K562 (cell line): ENCODE measurements at regions not wholly inside any gene's neighbourhood (a gene's known extent, or its start where the extent isn't known, plus 50 kb on each side); places are given as distances from the start of the nearest gene placed in this dataset.

Experiments used
- ATAC-seq: fragments of 200-7000 bp; cut with Tn5 transposase; 3 replicates; pipeline ENCODE4 v1.9.1; 2020; ENCODE audit warnings: moderate library complexity
- BruUV-seq: library from RNA; stranded (reverse); fragments of 400-500 nt; replicated peaks from 2 replicates; lab custom pipeline; 2021; lab: Mats Ljungman, UMichigan
- CTCF ChIA-PET: fragments of 300-600 bp; formaldehyde crosslinking; extraction: SDS; loops from one replicate; lab custom pipeline; 2021; ENCODE audit warnings: low intra/inter-chr PET ratio; lab: Yijun Ruan, JAX
- POLR2A ChIA-PET: fragments of 300-600, 350-650 bp; sonication (Branson Sonifier 250); formaldehyde crosslinking; extraction: SDS; loops from one replicate; lab custom pipeline; 2021; ENCODE audit warnings: antibody characterized with exemption, inconsistent platforms; lab: Yijun Ruan, JAX
- DNase-seq, 4 experiments: peaks; one replicate each; pipeline versions ENCODE4 v3.0.0 to v3.0.0-alpha.2; 2011 to 2018; ENCODE audit warnings: low spot score in 3 of 4, mixed read lengths in 3 of 4; ENCODE audit errors: extremely low read depth in 1 of 4
- FAIRE-seq: peaks from 2 replicates; lab custom pipeline; 2011; peaks lifted over from hg19 to GRCh38; lab: Jason Lieb, UNC
- H2AFZ ChIP-seq: 2 replicates; pipeline ENCODE4 v1.6.0; 2011; ENCODE audit warnings: low read depth, low read length, control low read depth, inconsistent platforms
- H3K27ac ChIP-seq: fragments of 200-600 bp; 3 replicates; pipeline ENCODE4 v1.8.0; 2011; ENCODE audit warnings: low read depth, mild to moderate bottlenecking, control low read depth, inconsistent platforms, low read length, moderate library complexity, mixed read lengths; ENCODE audit errors: extremely low read depth
- H3K27me3 ChIP-seq, 2 experiments: fragments of 300-600 bp in 1 of 2; 2 replicates in 1 of 2; 3 replicates in 1 of 2; pipeline versions ENCODE4 v1.6.0 to v1.8.0; 2011; ENCODE audit warnings: inconsistent platforms in 2 of 2, low read length in 2 of 2, mild to moderate bottlenecking in 1 of 2, mixed read lengths in 1 of 2, moderate library complexity in 1 of 2; ENCODE audit not compliant: control insufficient read depth in 2 of 2, insufficient read depth in 2 of 2
- H3K36me3 ChIP-seq: fragments of 300-600 bp; 3 replicates; pipeline ENCODE4 v1.8.0; 2011; ENCODE audit warnings: mild to moderate bottlenecking, low read length, inconsistent platforms; ENCODE audit not compliant: control insufficient read depth, insufficient read depth
- H3K4me1 ChIP-seq, 2 experiments: fragments of 200-600 bp in 1 of 2; replicated peaks in 1 of 2; 2 replicates in 1 of 2; 3 replicates in 1 of 2; pipeline versions ENCODE4 v1.5.1 to v1.8.0; 2011; ENCODE audit warnings: inconsistent platforms in 2 of 2, low read length in 2 of 2, mild to moderate bottlenecking in 1 of 2, mixed read lengths in 1 of 2, moderate library complexity in 1 of 2; ENCODE audit not compliant: control insufficient read depth in 2 of 2, insufficient read depth in 2 of 2
- H3K4me2 ChIP-seq: 2 replicates; pipeline ENCODE4 v1.6.1; 2011; ENCODE audit warnings: low read length, control low read depth, inconsistent platforms, mixed read lengths; ENCODE audit not compliant: insufficient read depth
- H3K4me3 ChIP-seq: fragments of 200-600 bp; sonication (generic), shearing (Covaris generic); 2 replicates; pipeline ENCODE4 v1.5.1; 2016; ENCODE audit warnings: control low read depth, inconsistent platforms
- H3K79me2 ChIP-seq: fragments of 200-600 bp; 3 replicates; pipeline ENCODE4 v1.8.0; 2011; ENCODE audit warnings: low read length, inconsistent platforms; ENCODE audit not compliant: control insufficient read depth, insufficient read depth
- H3K9ac ChIP-seq, 2 experiments: 2 replicates each; pipeline versions ENCODE4 v1.6.0 to v1.6.1; 2011; ENCODE audit warnings: low read depth in 2 of 2, low read length in 2 of 2, control low read depth in 1 of 2, inconsistent platforms in 1 of 2, mild to moderate bottlenecking in 1 of 2, mixed read lengths in 1 of 2; ENCODE audit not compliant: insufficient read depth in 1 of 2
- H3K9me1 ChIP-seq: one replicate; pipeline ENCODE4 v1.6.0; 2011; ENCODE audit warnings: inconsistent platforms, mild to moderate bottlenecking, low read length, moderate library complexity; ENCODE audit not compliant: control insufficient read depth, insufficient read depth
- H3K9me3 ChIP-seq: replicated peaks from 2 replicates; pipeline ENCODE4 v1.5.1; 2011; ENCODE audit warnings: low read depth, low read length, inconsistent platforms; ENCODE audit not compliant: control insufficient read depth, insufficient read depth
- H4K20me1 ChIP-seq: replicated peaks from 2 replicates; pipeline ENCODE4 v1.6.1; 2011; ENCODE audit warnings: low read length, inconsistent platforms, mixed read lengths; ENCODE audit not compliant: control insufficient read depth, insufficient read depth
- ATF4 ChIP-seq: fragments of 450-650 bp; formaldehyde crosslinking; IDR thresholded peaks from 2 replicates; pipeline ENCODE4 v1.4.0; 2022; ENCODE audit warnings: mild to moderate bottlenecking, moderate library complexity
- CREB3 ChIP-seq: fragments of 450-650 bp; conservative IDR thresholded peaks from 2 replicates; pipeline ENCODE4 v1.6.1; 2016; ENCODE audit warnings: missing genetic modification characterization, low read depth, mild to moderate bottlenecking, missing compliant biosample characterization, moderate library complexity
- HDAC6 ChIP-seq: IDR thresholded peaks from 2 replicates; pipeline ENCODE4 v1.6.1; 2012; ENCODE audit warnings: low read depth, mild to moderate bottlenecking, control low read depth, inconsistent platforms, low read length, moderate library complexity
- KDM5B ChIP-seq: fragments of 200-600 bp; sonication (generic); IDR thresholded peaks from 2 replicates; pipeline ENCODE4 v1.6.1; 2012; ENCODE audit warnings: low read depth, mild to moderate bottlenecking, moderate library complexity, low read length, control low read depth, inconsistent platforms; ENCODE audit not compliant: insufficient replicate concordance
- NR2C1 ChIP-seq, 2 experiments: fragments of 450-650 bp; IDR thresholded peaks; 2 replicates each; pipeline ENCODE4 v1.6.1; 2017; ENCODE audit warnings: mild to moderate bottlenecking in 2 of 2, antibody characterized with exemption in 1 of 2, inconsistent platforms in 1 of 2, missing compliant biosample characterization in 1 of 2, missing genetic modification characterization in 1 of 2
- RBM17 ChIP-seq: fragments of 200-400 bp; formaldehyde crosslinking; IDR thresholded peaks from 2 replicates; pipeline ENCODE4 v1.6.1; 2017; ENCODE audit warnings: low read depth, mild to moderate bottlenecking, low read length, borderline replicate concordance
- WHSC1 ChIP-seq: IDR thresholded peaks from one replicate; pipeline ENCODE4 v1.6.1; 2012; ENCODE audit warnings: low read length, control low read depth, inconsistent platforms
- ZEB2 ChIP-seq: fragments of 450-650 bp; IDR thresholded peaks from 2 replicates; pipeline ENCODE4 v1.6.1; 2016
- ZNF316 ChIP-seq: fragments of 450-650 bp; IDR thresholded peaks from 2 replicates; pipeline ENCODE4 v1.6.1; 2016
- ZNF551 ChIP-seq: fragments of 250-450 bp; sonication (Bioruptor Pico); IDR thresholded peaks from 2 replicates; pipeline ENCODE4 v1.5.0; 2021; ENCODE audit warnings: mild to moderate bottlenecking, moderate library complexity
- ZNF584 ChIP-seq: fragments of 200-800 bp; sonication (Bioruptor generic); IDR thresholded peaks from 2 replicates; pipeline ENCODE4 v1.6.1; 2016; ENCODE audit warnings: low read depth, mild to moderate bottlenecking, missing genetic modification characterization, missing compliant biosample characterization
- ZNF655 ChIP-seq: fragments of 250-450 bp; sonication (Bioruptor Pico); IDR thresholded peaks from 2 replicates; pipeline ENCODE4 v1.5.0; 2021
- ZNF717 ChIP-seq: fragments of 250-450 bp; sonication (Bioruptor Pico); IDR thresholded peaks from 2 replicates; pipeline ENCODE4 v1.5.0; 2021
- ZNF766 ChIP-seq: fragments of 200-800 bp; sonication (Bioruptor generic); conservative IDR thresholded peaks from 2 replicates; pipeline ENCODE4 v1.6.1; 2016; ENCODE audit warnings: missing genetic modification characterization, missing compliant biosample characterization
- WGBS: fragments of 100-300 bp; shearing (Covaris generic); methylation state at CpG from one replicate; pipeline ENCODE4 v1.1.6; 2016; ENCODE audit warnings: low coverage, mixed read lengths; ENCODE audit not compliant: insufficient coverage; ENCODE audit errors: missing lambda C conversion rate; 5-methylcytosine and 5-hydroxymethylcytosine counted together
- in situ Hi-C: fragments of 300-500 bp; cut with MboI; formaldehyde crosslinking; loops from 4 replicates; pipeline ENCODE4 v1.15.0; 2018; ENCODE audit warnings: inconsistent platforms, mixed read lengths
- intact Hi-C: fragments of 100-400 bp; cut with micrococcal nuclease; formaldehyde crosslinking; loops from 2 replicates; pipeline ENCODE4 v1.14.2; 2022
- TF ChIP-seq, protein P1 (sequence below): sonication (generic); formaldehyde crosslinking; IDR thresholded peaks from 2 replicates; pipeline ENCODE4 v1.8.0; 2022; ENCODE audit warnings: mild to moderate bottlenecking, missing genetic modification reagents, borderline replicate concordance
- TF ChIP-seq, protein P2 (sequence below), 2 experiments: fragments of 450-650 bp in 1 of 2; sonication (generic) in 1 of 2; formaldehyde crosslinking; conservative IDR thresholded peaks; 2 replicates each; pipeline versions ENCODE4 v1.4.0 to v1.8.1; 2020 to 2022; ENCODE audit warnings: mild to moderate bottlenecking in 1 of 2, missing genetic modification reagents in 1 of 2

DNA sequence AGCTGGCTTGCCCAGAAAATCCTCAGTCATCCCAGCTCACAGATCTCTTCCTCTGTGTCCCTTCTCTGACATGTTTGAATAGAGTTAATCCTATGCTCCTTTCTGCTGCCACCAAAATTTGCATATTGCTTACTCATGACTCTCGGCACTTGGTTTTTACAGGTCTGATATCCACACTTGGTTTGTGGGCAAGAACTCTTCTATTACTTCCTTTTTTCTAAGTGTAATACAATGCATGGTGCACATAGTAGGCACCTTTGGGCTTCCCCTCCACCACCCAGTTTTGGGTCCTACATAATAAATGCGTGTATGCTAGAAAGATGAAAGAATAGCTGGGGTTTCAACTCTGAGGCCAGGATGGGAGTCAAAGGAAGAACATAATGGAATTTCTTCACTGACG is 69.7 kb upstream of the GRK3 start (continued):
- TF ChIP-seq, protein P1, sequence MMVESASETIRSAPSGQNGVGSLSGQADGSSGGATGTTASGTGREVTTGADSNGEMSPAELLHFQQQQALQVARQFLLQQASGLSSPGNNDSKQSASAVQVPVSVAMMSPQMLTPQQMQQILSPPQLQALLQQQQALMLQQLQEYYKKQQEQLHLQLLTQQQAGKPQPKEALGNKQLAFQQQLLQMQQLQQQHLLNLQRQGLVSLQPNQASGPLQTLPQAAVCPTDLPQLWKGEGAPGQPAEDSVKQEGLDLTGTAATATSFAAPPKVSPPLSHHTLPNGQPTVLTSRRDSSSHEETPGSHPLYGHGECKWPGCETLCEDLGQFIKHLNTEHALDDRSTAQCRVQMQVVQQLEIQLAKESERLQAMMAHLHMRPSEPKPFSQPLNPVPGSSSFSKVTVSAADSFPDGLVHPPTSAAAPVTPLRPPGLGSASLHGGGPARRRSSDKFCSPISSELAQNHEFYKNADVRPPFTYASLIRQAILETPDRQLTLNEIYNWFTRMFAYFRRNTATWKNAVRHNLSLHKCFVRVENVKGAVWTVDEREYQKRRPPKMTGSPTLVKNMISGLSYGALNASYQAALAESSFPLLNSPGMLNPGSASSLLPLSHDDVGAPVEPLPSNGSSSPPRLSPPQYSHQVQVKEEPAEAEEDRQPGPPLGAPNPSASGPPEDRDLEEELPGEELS (CRISPR knock-in tag) = no peak
- TF ChIP-seq ZNF316 (peak; percentile 93), KDM5B (no peak), ZNF655 (CRISPR knock-in tag) (no peak), ZNF584 (CRISPR knock-in tag) (no peak), CREB3 (no peak)

- ATAC-seq = no peak
- Histone ChIP-seq H3K79me2 (no peaks in the 10 kb centered on the region), H3K4me1 (peaks cover 0 to 5% of the 10 kb centered on the region in 2 experiments; a peak in 2 of 5 replicates), H3K9me3 (no peaks in the 10 kb centered on the region), H4K20me1 (peaks cover 7% of the 10 kb centered on the region), H3K4me2 (no peak overlapping the region), H3K4me3 (no peak overlapping the region), H3K36me3 (no peaks in the 10 kb centered on the region), H3K9me1 (no peaks in the 10 kb centered on the region), H3K9ac (no peak overlapping the region), H3K27ac (no peak overlapping the region), H3K27me3 (no peaks in the 10 kb centered on the region), H2AFZ (no peak overlapping the region)
- CTCF ChIA-PET = no interaction called here
- intact Hi-C loops (no loop called here), in situ Hi-C loops (no loop called here)
- no peak for DNase-seq
- POLR2A ChIA-PET = interaction anchor here (0.8 kb wide), 1 partner anchor 105 kb away, joined by 3 read pairs; no protein-coding TSS in a partner anchor
- FAIRE-seq = no peak
- no TSS peak for BruUV-seq
- WGBS = 40% methylated on average over 1 of the region's 1 CpG
- TF ChIP-seq WHSC1 (no peak), ZEB2 (no peak), ATF4 (no peak), RBM17 (no peak), ZNF551 (CRISPR knock-in tag) (no peak), HDAC6 (no peak), ZNF717 (CRISPR knock-in tag) (no peak), ZNF766 (CRISPR knock-in tag) (no peak), NR2C1 (IDR thresholded peaks at IDR 0.05) (no peak), NR2C1 (tag; IDR thresholded peaks at IDR 0.05) (no peak)
- TF ChIP-seq, protein P2, sequence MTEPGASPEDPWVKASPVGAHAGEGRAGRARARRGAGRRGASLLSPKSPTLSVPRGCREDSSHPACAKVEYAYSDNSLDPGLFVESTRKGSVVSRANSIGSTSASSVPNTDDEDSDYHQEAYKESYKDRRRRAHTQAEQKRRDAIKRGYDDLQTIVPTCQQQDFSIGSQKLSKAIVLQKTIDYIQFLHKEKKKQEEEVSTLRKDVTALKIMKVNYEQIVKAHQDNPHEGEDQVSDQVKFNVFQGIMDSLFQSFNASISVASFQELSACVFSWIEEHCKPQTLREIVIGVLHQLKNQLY (CRISPR knock-in tag; conservative IDR thresholded peaks at IDR 0.05) = no peak
These were observed 69.2 kb upstream of the GRK3 start for GRCh38 chr22:25495285-25495684.
